HG02970 (cell line): ENCODE measurements at regions not wholly inside any gene's neighbourhood (a gene's known extent, or its start where the extent isn't known, plus 50 kb on each side); places are given as distances from the start of the nearest gene placed in this dataset.

Source experiments
- ATAC-seq: cut with Tn5 transposase; IDR thresholded peaks from one replicate; pipeline ENCODE4 v1.9.1; 2021; ENCODE audit warnings: mild to moderate bottlenecking, moderate library complexity, moderate number of reproducible peaks; ENCODE audit not compliant: unreplicated experiment, low FRiP score

DNA sequence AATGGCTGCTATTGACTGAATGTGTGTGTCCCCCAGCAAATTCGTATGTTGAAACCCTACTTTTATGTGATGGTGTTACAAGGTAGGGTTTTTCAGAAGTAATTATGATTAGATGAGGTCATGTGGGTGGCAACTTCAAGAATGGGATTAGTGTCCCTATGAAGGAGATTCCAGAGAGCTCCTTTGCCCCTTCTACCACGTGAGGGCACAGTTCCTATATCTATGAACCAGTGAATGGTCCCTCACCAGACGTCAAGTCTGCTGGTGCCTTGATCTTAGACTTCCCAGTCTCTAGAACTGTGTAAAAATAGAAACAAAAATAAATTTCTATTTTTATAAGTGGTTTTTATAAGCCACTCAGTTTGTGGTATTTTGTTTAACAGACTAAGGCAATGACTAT lies 1137.6 kb upstream of the IGFBP7 start:
- ATAC-seq, result no peak

DNA sequence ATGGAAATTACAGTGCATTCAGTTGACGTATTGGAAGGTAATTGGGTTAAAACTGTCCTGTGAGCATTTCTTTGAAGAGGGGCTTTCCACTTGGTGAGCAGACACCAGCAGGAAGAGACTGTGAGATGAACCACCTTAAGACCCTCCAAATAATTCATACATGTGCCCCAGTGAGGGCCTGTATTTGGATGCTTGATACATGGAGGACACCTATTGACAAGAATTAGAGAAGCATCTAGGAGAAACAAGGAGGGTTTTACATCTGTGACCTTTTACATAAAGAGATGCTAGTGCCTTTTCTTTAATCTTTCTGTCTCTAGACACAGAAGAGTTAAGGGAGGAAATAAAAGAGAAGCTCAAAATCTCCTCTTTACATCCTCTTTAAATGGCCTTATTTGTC lies 1115.3 kb upstream of the IGFBP7 start:
- ATAC-seq, result no peak

DNA sequence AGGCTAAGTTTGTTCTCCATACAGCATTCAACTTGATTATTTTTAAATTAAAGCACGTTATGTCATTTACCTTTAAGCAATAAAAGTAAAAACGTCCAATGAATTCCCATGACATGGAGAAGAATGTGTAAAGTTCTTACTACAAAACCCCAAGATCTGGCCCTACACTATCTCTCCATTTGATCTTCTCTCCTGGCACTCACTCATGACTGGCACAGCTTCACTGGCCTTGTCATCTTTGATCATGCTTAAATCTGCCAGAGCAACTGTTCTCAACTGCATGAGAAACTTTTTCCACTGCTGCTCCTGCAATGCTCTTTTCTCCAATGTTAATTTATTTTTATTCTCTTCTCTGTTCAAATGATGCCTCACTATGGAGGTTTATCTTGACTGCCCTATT lies 1109.0 kb upstream of the IGFBP7 start:
- ATAC-seq, result no peak

DNA sequence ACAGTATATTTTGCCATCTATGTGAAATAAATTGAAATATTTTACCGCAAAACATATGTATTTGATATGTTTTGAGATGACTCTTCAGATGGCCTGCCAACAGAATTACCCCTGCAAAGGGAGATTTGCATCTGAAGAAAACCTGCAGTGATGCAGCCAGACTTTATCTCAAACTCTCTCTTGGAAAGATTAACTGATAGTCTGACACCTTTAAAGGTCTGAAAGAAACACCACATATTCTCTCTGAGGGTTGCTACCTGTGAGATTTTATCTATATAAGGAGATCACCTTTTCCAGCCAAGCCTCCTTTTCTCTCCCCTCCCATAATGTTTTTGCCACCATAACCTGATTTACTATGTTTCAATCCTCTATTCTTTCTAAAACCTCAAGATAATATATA lies 1106.3 kb upstream of the IGFBP7 start:
- no peak for ATAC-seq

DNA sequence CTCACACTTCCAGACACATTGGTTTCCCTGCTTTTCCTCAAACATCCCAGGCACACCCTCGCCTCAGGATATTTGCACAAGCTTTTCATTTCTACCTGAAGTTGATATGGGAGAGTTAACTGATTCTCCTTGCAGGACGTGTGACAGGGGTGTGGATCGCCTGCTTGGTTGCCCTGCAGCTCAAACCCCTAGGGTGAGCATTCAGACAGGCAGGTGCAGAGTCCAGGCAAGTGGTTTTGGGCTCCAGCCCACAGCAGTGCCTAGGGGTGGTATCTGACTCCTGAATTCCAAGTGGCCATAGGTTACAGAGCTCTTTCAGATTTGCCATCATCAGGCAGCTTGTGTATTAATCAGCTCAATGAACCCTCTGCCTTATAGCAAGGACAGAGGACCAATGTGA lies 1104.2 kb upstream of the IGFBP7 start:
- no peak for ATAC-seq

DNA sequence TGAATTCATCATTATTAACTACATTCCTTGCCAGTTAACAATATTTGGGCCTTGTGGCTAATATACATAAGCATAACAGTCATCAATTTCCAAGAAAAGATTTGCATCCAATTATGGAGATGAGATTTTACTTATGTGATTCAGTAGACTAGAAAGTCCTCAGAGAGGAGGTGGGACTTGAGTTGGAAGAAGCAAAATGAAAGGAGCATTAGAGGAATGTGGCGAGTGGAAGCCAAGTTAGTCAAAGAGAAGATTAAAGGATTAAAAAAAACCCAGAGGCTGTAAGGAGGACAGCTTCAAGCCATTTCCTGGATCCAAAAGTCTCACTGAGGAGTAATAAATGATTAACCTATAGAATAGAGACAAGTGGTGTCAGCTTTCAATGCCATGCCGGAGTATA lies 1099.4 kb upstream of the IGFBP7 start:
- no peak for ATAC-seq

DNA sequence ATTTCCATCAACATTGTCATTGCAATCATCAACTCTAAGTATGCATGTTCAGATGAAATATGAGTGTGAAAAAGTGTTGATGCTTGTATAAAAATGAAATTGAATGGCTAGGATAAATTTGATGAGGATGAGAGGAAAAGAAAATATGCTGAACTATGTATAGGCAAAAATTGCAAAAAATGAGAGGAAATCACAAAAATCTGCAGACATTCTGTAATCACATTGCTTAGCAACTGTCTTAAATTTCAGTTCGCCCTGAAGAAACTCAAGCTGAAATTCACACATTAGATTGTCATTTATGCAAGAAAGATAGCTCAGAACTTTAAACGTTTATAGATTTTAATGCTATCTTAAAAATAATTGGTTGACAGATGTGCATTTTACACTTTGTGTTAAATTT lies 1098.8 kb upstream of the IGFBP7 start:
- ATAC-seq, result no peak

DNA sequence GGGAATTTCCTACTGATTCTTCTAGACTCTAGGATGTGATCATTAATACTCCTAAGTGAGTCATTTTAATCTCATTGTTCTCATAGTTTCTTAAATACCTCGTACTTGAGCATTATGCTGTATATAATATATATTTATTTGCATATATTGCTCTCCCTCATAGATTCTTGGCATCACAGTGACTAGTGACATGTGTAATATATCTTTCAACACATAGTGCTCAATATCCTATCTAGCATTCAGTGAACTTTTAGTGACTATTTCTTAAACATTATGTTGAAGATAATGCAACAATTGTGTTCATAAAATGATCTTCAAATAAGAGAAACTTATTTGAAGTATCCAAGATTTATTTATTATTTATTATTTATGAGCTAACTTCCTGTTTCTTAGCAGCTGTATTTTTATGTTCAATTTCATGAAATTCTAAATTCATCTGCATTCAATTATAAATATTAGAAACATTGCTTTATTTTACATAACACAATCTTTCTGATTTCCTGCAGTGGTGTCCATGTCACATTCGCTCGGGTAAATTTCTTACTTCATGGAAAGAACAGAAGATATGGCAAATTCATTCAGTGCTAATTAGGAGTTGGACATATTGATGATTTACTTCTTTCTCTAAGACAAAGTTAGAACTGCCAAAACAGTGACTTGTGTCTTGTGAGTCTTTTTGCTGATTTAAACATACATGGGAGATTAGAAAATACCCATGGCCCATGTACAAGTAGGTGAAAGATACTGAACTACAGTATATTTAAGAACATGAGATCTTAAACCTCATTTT lies 1095.5 kb upstream of the IGFBP7 start:
- no peak for ATAC-seq

DNA sequence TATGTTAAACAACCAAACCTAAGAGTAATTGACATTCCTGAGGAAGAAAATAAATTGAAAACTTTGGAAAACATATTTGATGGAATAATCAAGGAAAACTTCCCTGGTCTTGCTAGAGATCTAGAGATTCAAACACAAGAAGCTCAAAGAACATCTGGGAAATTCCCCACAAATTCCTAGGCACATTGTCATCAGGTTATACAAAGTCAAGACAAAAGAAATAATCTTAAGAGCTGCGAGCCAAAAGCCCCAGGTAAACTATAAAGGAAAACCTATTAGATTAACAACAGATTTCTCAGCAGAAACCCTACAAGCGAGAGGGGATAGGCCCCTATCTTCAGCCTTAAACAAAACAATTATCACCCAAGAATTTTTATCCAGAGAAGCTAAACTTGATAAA lies 1082.0 kb upstream of the IGFBP7 start:
- no peak for ATAC-seq

DNA sequence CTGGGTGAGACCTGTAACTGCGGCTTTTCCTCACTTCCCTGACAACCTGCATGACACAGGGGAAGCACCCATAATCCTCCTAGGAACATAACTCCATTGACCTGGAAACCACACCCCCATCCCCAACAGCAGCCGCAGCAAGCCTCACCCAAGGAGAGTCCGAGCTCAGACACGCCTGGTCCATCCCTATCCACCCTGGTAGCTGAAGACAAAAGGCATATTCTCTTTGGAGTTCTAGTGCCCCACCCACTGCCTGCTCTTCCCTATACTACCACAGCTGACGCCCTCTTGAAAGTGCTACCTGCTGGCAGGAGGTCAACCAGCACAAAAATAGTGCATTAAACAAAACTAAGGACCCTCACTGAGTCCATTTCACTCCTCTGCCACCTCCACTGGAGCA lies 1080.9 kb upstream of the IGFBP7 start:
- no peak for ATAC-seq

DNA sequence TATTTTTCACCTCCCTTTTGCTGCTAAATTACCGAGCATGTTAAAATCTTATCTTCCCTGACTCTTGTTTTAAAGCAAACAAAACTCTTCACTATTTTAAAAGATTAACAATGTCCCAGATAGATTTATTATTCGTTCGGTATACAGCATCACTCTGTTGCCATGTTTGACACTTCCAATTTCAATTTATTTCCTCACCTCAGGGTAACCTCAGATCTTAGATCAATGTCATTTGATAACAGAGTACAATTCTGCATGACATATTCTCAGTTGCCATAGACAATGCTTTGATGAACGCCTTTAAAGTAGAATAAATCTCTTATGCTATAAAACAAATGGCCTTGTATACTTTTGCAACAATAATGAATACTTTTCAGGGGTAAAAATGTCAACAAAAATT lies 1078.1 kb upstream of the IGFBP7 start:
- no peak for ATAC-seq

DNA sequence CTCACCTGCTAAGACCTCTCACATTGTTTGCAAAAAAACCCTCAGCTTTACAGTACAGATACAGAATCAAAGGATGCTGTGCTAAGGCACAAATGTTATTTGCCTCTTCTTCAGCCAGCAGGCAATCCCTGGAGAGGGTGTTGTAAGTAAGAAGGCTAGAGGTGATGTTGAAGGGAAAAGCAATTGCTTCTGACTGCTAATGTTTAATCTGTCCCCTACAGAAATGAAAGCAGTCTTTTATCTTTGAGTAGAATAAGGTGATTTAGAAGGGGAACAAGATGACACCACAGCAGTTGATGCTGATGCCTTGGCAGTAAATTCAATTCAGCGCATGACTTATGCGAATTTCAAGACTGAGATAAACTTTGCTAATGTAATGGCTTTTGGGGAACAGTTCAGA lies 1064.8 kb upstream of the IGFBP7 start:
- no peak for ATAC-seq

DNA sequence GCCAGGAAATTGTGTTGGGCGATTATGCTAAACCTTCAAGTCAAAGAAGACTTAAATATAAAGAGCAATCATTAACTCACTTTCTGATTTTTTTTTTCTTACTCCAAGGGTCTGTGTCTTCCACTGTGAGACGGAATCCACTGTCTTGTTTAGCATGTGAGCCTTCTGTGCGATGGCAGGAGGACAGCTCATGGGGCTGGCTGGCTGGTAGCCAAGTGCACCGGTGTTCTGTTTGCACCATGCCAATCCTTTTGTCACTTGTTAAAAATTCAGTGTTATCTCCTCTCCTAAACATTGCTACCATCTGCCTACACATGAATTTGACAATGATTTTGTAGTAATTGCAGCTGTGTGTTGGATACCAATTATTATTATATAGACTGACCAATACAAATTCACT lies 1056.3 kb upstream of the IGFBP7 start:
- no peak for ATAC-seq

DNA sequence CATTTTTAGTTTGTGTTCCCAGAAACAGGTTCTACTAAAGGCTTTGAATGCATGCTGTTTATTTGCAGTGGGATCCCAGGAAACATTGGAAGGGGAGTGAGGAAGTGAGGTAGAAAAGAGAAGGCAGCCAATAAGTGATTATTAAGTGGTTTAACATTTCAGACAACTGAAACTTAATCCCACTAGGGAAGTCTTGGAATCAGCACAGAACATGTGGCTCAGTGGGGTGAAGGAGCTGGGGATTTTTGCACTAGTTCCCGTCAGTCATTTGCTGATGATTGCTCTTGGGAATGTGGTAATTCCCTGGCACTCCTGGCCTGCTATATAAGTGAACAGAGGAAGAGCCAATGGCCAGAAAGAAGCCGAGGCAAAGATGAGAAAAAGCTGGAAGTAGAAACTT lies 1053.0 kb upstream of the IGFBP7 start:
- ATAC-seq, result no peak

DNA sequence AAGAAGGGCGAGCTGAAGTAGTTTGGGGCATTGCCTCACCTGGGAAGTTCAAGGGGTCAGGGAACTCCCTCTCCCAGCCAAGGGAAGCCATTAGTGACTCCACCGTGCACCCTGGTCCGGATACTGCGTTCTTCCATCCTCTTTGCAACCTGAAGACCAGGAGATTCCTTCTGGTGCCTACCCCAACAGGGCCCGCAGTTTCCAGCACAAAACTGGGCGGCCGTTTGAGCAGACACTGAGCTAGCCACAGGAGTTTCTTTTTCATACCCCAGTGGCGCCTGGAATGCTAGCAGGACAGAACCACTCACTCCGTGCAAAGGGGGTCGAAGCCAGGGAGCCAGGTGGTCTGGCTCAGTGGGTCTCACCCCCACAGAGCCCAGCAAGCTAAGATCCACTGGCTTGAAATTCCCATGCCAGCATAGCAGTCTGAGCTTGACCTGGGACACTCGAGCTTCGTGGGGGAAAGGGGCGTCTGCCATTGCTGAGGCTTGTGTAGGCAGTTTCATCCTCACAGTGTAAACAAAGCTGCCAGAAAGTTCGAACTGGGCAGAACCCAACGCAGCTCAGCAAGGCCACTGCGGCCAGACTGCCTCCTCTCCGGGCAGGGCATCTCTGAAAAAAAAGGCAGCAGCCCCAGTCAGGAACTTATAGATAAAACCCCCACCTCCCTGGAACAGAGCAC lies 1039.4 kb upstream of the IGFBP7 start:
- ATAC-seq, result no peak

DNA sequence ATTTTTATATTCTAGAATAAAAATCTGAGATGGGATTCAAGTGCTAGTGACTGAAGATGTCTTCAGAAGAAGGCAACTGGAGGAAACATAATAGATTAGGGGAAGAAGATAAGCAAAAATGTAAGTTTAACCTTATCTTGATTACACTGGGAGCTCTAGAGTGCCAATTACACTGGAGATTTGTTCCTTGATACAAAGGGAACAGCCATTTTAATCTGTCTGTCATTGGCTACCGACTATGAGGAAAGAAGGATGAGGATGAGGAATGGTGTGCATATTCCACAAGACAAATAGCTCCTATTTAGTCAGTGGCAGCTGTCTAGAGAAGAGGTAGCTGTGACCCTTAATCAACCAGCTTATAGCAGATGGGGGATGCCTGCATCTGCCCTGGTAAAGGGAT lies 1034.5 kb upstream of the IGFBP7 start:
- ATAC-seq, result no peak

DNA sequence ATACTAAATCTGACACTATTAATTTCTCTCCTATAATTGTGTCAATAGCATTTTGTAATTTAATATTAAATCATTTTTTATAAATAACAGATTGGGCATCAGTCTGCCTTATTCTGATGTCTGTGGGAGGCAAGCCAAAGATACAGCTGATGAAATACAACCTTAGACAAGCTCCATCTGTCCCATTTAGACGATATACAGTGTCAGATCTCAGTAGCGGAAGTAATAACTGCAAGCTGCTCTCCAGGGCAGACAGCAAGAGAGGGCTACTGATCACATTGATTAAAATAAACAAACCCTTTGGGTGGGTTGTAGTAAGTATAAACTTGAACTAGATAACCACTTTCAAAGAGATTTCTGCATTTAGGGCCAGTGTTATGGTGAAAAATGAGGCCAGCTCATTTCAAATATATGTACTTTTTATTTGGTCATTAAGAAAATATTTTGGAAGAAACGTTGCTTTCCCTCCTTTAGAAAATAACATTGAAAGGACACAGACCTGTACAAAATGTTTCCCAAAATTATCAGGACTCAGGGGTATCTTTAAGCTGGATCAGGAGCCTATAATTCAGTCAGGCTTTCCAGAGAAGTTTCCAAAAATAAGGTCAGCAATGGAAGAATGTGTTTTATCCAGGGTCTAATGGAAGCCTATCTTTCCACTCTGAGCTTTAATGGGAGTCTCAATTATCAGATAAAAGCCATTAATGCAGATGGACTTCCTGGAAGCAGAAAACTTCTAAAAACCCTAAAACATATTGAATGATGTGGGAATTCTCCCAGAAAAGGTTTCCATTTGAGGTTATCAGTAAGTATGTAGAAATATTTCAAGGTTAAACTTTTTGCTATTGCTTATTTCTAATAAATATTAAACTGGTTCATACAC lies 1028.8 kb upstream of the IGFBP7 start:
- no peak for ATAC-seq

DNA sequence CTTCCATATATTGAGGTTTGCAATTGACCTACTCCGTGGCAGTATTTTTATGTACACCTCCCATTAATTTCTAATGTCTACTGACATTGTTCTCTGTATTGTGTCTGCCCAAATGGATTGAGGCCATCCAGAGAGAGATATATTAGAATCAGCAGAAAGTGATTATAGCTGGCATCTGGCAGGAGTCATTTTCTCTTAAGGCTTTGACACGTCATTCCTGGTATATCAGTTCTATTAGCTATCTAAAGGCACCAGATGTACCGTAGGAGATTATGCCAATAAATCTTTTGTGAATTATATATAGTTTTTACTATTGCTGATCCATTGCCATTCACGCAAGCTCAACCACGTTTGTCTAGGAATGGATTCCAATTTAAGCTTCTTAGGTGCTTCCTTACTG lies 1026.4 kb upstream of the IGFBP7 start:
- ATAC-seq, result no peak

DNA sequence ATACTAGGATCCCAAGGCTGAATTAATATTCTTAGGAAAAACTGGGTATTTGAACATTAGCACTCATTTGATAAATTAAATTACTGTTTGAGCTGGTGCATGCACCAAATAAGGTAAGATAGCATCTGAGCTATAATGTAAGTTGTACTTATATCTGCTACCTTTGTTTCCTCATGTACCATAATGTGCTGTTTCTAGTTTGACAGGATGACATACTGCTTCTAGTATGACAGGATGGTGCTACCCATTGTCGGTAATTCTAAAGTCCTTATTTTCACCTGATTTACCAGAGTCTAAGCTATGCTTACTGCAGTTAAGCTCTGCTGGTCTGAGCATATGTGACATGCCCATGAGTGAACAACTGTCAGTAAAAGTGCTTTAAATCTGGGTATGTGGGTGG lies 1017.5 kb upstream of the IGFBP7 start:
- no peak for ATAC-seq

DNA sequence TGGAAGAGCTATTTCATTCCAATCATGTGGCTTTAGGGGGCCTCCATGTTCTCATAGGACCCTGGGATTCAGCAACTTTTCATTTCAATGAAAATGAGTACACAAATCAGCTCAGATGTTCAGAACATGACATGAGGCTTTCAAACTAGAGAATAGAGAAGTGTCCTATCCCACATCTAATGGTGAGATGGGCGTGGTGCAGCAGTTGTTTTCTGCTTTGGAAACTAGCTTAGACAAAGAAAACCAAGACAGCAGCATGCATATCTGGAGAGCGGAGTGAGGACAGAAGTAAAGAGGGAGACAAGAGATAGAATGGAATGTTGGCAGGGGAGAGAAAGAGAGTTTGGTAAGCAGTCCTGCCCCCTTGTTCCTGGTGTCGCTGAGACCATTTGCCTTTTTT lies 1009.1 kb upstream of the IGFBP7 start:
- ATAC-seq, result no peak

DNA sequence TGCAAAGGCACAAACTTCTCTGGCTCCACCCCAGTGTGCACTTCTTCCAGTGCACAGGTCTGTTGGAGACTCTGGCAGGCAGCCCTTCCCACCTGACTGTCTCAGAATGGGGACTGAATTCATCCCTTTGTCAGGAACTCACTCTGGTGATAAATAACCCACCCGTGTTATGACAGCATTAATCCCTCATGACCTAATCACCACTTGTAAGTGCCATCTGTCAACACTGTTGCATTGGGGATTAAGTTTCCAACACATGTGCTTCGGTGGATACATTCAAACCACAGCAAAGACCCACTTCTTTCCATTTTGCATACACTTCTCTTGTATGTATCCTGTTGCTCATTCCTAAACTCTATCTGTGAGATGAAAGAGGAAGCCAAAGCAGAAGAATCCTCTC lies 1002.9 kb upstream of the IGFBP7 start:
- ATAC-seq, result no peak
